ENCODE measurements at regions not wholly inside any gene's neighbourhood (a gene's known extent, or its start where the extent isn't known, plus 50 kb on each side); places are given as distances from the start of the nearest gene placed in this dataset.
A peak's percentile ranks its signal among the peaks of the same experiment; 100 is the strongest.
"Not testable (repeated sequence)": the region's sequence is repeated elsewhere in the genome, so short reads cannot be mapped to it uniquely, and the experiment has no call there.

DNA sequence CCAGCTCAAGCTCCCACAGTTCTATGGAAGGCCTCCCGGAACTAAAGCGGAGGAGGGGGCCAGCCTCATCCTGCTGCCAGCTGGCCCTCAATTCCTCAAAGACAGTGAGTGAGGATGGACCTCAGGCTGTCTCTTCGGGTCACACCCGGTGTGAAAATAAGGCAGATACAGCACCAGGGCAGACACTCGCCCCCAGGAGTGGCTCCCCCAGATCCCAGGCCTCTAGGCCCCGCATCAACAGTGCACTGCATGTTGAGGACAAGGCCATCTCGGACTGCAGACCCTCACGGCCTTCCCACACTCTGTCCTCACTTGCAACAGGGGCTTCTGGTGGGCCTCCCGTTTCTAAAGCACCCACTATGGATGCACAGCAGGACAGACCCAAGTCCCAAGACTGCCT, 239.2 kb upstream of the ZNF322 start:
- H3K9me3 ChIP-seq (ENCODE audit: low read depth); H2AFZ ChIP-seq (replicated peaks); DNase-seq (ENCODE audit: low spot score); H4K20me1 ChIP-seq (ENCODE audit: low read depth); H3K27ac Mint-ChIP-seq; H3K4me1 ChIP-seq; H3K27ac ChIP-seq; H3K9ac ChIP-seq; H3K79me2 ChIP-seq (ENCODE audit: low read depth); H3K27me3 Mint-ChIP-seq (ENCODE audit: insufficient read depth, low read depth); H3K4me3 Mint-ChIP-seq; H3K4me1 Mint-ChIP-seq; H3K36me3 ChIP-seq; H3F3A ChIP-seq (ENCODE audit: low read depth); H3K4me2 ChIP-seq; H3K4me3 ChIP-seq; H3K36me3 Mint-ChIP-seq; H3K27me3 ChIP-seq; H3K9me3 Mint-ChIP-seq: not testable (repeated sequence)

- not testable (repeated sequence) for H3K4me1 Mint-ChIP-seq, H3K27ac Mint-ChIP-seq, H3K4me3 ChIP-seq
Measured at GRCh38 chr6:26924206-26924605, 264.7 kb upstream of the ZNF322 start.

DNA sequence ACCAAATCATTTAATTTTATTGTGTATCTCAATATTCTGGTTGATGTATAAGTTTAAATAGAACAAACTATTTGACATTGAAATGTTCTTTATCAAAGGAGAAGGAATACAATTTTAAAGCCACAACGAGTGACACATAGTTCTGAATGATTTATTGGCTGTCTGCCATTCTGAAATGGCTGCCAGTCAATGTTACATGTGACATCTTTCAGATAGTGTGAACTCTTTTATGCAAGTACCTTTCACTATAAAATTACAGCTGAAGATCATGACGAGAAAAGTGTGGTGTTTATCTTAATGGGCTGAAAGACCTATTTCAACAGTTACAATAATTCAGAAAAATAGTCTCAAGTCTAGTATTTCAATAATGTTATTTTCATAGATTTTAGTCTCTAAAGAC, 268.6 kb upstream of the ZNF322 start:
- H3K27me3 Mint-ChIP-seq (ENCODE audit: insufficient read depth, low read depth); H3K27me3 ChIP-seq; H3K27ac Mint-ChIP-seq; H3K9ac ChIP-seq; H3K4me3 Mint-ChIP-seq; H3K9me3 Mint-ChIP-seq; H2AFZ ChIP-seq (replicated peaks); H3F3A ChIP-seq (ENCODE audit: low read depth); H3K4me1 ChIP-seq; H3K4me3 ChIP-seq; H3K27ac ChIP-seq; H3K9me3 ChIP-seq (ENCODE audit: low read depth); H3K36me3 ChIP-seq; H3K36me3 Mint-ChIP-seq; H3K4me2 ChIP-seq; H3K79me2 ChIP-seq (ENCODE audit: low read depth); DNase-seq (ENCODE audit: low spot score); H3K4me1 Mint-ChIP-seq; H4K20me1 ChIP-seq (ENCODE audit: low read depth): not testable (repeated sequence)

More at GRCh38 chr6:26924206-26924605, 264.7 kb upstream of the ZNF322 start:
- H3K27me3 ChIP-seq; H3K36me3 Mint-ChIP-seq; H3F3A ChIP-seq (ENCODE audit: low read depth); H3K4me3 Mint-ChIP-seq; H4K20me1 ChIP-seq (ENCODE audit: low read depth); DNase-seq (ENCODE audit: low spot score); H3K9ac ChIP-seq; H3K9me3 Mint-ChIP-seq; H3K27me3 Mint-ChIP-seq (ENCODE audit: insufficient read depth, low read depth); H2AFZ ChIP-seq (replicated peaks); H3K4me2 ChIP-seq; H3K4me1 ChIP-seq; H3K36me3 ChIP-seq; H3K79me2 ChIP-seq (ENCODE audit: low read depth); H3K27ac ChIP-seq; H3K9me3 ChIP-seq (ENCODE audit: low read depth): not testable (repeated sequence)

DNA sequence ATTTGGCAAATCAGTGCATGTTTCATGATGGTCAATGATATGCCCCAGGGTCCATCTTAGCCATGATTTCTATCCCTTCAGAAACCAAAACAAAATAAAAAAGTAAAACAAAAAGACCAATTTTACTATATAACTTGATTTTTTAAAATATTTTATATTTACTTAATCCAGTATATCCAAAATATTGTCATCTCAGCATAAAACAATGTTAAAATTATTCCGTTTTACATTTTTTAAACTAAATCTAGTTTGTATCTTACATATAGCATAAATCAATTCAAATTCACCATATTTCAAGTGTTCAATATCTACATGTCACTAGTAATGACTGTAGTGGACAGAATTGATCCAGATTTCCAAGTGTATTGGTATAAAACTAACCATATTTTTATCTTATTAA, 277.7 kb upstream of the ZNF322 start:
- H3K36me3 Mint-ChIP-seq; H3K27ac ChIP-seq; H3K4me1 Mint-ChIP-seq; H3K9me3 ChIP-seq (ENCODE audit: low read depth); H3F3A ChIP-seq (ENCODE audit: low read depth); H3K9ac ChIP-seq; H3K79me2 ChIP-seq (ENCODE audit: low read depth); H3K4me3 ChIP-seq; H3K9me3 Mint-ChIP-seq; DNase-seq (ENCODE audit: low spot score); H3K36me3 ChIP-seq; H2AFZ ChIP-seq (replicated peaks); H3K4me3 Mint-ChIP-seq; H3K27me3 ChIP-seq; H4K20me1 ChIP-seq (ENCODE audit: low read depth); H3K4me1 ChIP-seq; H3K4me2 ChIP-seq; H3K27me3 Mint-ChIP-seq (ENCODE audit: insufficient read depth, low read depth); H3K27ac Mint-ChIP-seq: not testable (repeated sequence)

- H3K4me2 ChIP-seq; H3K36me3 Mint-ChIP-seq; H3K27me3 Mint-ChIP-seq (ENCODE audit: insufficient read depth, low read depth); H2AFZ ChIP-seq (replicated peaks); H3K9ac ChIP-seq; H3K27ac ChIP-seq; H3K9me3 ChIP-seq (ENCODE audit: low read depth); H3K4me1 Mint-ChIP-seq; H3F3A ChIP-seq (ENCODE audit: low read depth); H3K27me3 ChIP-seq; H3K4me1 ChIP-seq; H3K4me3 ChIP-seq; H4K20me1 ChIP-seq (ENCODE audit: low read depth); H3K4me3 Mint-ChIP-seq; H3K36me3 ChIP-seq; DNase-seq (ENCODE audit: low spot score); H3K27ac Mint-ChIP-seq: not testable (repeated sequence)
- H3K79me2 ChIP-seq (ENCODE audit: low read depth), result peaks cover 39% of the 10 kb centered on the region
- peaks cover 11% of the 10 kb centered on the region for H3K9me3 Mint-ChIP-seq
Measured at GRCh38 chr6:26951211-26951610, 291.7 kb upstream of the ZNF322 start.

DNA sequence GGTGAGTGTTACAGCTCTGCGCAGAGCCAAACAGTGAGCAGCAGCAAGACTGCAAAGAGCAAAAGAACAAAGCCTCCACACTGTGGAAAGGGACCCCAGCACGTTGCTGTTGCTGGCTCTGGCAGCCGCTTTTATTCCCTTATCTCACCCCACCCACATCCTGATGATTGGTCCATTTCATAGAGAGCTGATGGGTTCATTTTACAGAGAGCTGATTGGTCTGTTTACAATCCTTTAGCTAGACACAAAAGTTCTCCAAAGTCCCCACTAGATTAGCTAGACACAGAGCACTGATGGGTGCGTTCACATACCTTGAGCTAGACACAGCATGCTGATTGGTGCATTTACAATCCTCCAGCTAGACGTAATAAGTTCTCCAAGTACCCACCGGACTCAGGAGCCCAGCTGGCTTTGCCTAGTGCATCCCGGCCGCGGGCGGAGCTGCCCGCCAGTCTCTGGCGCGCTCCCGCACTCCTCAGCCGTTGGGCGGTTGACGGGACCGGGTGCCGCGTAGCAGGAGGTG, 291.4 kb upstream of the PRSS16 start:
- H3K4me3 ChIP-seq, result peak overlapping the region; percentile 62
- H3K9me3 ChIP-seq (ENCODE audit: low read depth); H2AFZ ChIP-seq (replicated peaks); H3K4me1 ChIP-seq; H3K27me3 Mint-ChIP-seq (ENCODE audit: insufficient read depth, low read depth); H3K36me3 ChIP-seq; H3K4me1 Mint-ChIP-seq; H3F3A ChIP-seq (ENCODE audit: low read depth); H3K27me3 ChIP-seq; H3K36me3 Mint-ChIP-seq; H4K20me1 ChIP-seq (ENCODE audit: low read depth): not testable (repeated sequence)
- peak overlapping the region; percentile 79 for H3K4me2 ChIP-seq
- H3K4me3 Mint-ChIP-seq, result peak overlapping the region; percentile 94
- H3K9me3 Mint-ChIP-seq, result peaks cover 11% of the 10 kb centered on the region
- H3K79me2 ChIP-seq (ENCODE audit: low read depth), result peaks cover 19% of the 10 kb centered on the region
- peak; percentile 87 for DNase-seq (ENCODE audit: low spot score)
- peak overlapping the region; percentile 97 for H3K27ac ChIP-seq
- peak overlapping the region; percentile 95 for H3K27ac Mint-ChIP-seq
- peak overlapping the region; percentile 72 for H3K9ac ChIP-seq

All from neural progenitor cell (in vitro differentiated cells).